Sigmoid colon (tissue), 6 donors: ENCODE measurements at regions not wholly inside any gene's neighbourhood (a gene's known extent, or its start where the extent isn't known, plus 50 kb on each side); places are given as distances from the start of the nearest gene placed in this dataset.

Source experiments
- DNase-seq: peaks from one replicate; pipeline ENCODE4 v3.0.0-alpha.2; 2019
- H3K27ac ChIP-seq, 4 donors: fragments of 200-600 bp; sonication (generic); one replicate each; pipeline ENCODE4 v1.5.1; 2016 to 2019; ENCODE audit warnings: mild to moderate bottlenecking in 1 of 4
- H3K27me3 ChIP-seq, 3 donors: fragments of 200-600 bp; sonication (generic); one replicate each; pipeline ENCODE4 v1.5.1; 2019; ENCODE audit warnings: mild to moderate bottlenecking in 1 of 3
- H3K36me3 ChIP-seq, 4 donors: fragments of 200-600 bp; sonication (generic); one replicate each; pipeline ENCODE4 v1.5.1; 2016 to 2019
- H3K4me1 ChIP-seq, 4 donors: fragments of 200-600 bp; sonication (generic); one replicate each; pipeline ENCODE4 v1.5.1; 2017 to 2019
- H3K4me3 ChIP-seq, 4 donors: fragments of 200-600 bp; sonication (generic); one replicate each; pipeline ENCODE4 v1.5.1; 2017 to 2019; ENCODE audit warnings: mild to moderate bottlenecking in 2 of 4, moderate library complexity in 1 of 4
- H3K9me3 ChIP-seq, 4 donors: fragments of 200-600 bp in 3 of 4; sonication (generic) in 3 of 4; one replicate each; pipeline versions ENCODE4 v1.5.1 to v1.6.1; 2013 to 2019
- CTCF ChIP-seq, 4 experiments: fragments of 450-650 bp in 3 of 4; fragments of 200-600 bp in 1 of 4; IDR thresholded peaks; one replicate each; pipeline ENCODE4 v1.5.1; 2016 to 2019; ENCODE audit warnings: antibody characterized with exemption in 4 of 4, mild to moderate bottlenecking in 3 of 4, moderate library complexity in 2 of 4
- EP300 ChIP-seq, 4 donors: sonication (generic); formaldehyde crosslinking; IDR thresholded peaks; one replicate each; pipeline ENCODE4 v1.6.1; 2017; ENCODE audit warnings: antibody characterized with exemption in 4 of 4
- POLR2A ChIP-seq, 2 donors: fragments of 450-650 bp; IDR thresholded peaks; one replicate each; pipeline ENCODE4 v1.6.1; 2016; ENCODE audit warnings: antibody characterized with exemption in 2 of 2, mild to moderate bottlenecking in 2 of 2, moderate library complexity in 2 of 2
- POLR2AphosphoS5 ChIP-seq, 4 donors: sonication (generic); formaldehyde crosslinking; IDR thresholded peaks; one replicate each; pipeline ENCODE4 v1.6.1; 2017; ENCODE audit warnings: antibody characterized with exemption in 4 of 4
- WGBS, 2 donors: extraction: QIAGEN DNeasy Blood & Tissue Kit; methylation state at CpG; one replicate each; pipeline ENCODE4 v1.1.7; 2013; 5-methylcytosine and 5-hydroxymethylcytosine counted together
- intact Hi-C: fragments of 100-400 bp; cut with DNase I; formaldehyde crosslinking; loops from one replicate; pipeline ENCODE4 v1.15.1; 2023
- donor health status: healthy with polysubstance abuse.
- donor health status: healthy.

GRCh38 chr3:13252207-13252606 is 167.9 kb downstream of the NUP210 start:
- DNase-seq: no peak
- WGBS, 2 donors: 83 to 88% methylated on average over 10 of the region's 10 CpGs
- intact Hi-C loops: no loop called here
- Histone ChIP-seq H3K4me1 (no peaks in the 10 kb centered on the region), H3K36me3 (no peaks in the 10 kb centered on the region), H3K27ac (no peak overlapping the region), H3K9me3 (no peaks in the 10 kb centered on the region), H3K27me3 (no peaks in the 10 kb centered on the region), H3K4me3 (no peak overlapping the region)
- TF ChIP-seq POLR2A (IDR thresholded peaks at IDR 0.05) (no peak), POLR2AphosphoS5 (IDR thresholded peaks at IDR 0.05) (no peak), EP300 (IDR thresholded peaks at IDR 0.05) (no peak), CTCF (IDR thresholded peaks at IDR 0.05) (no peak)

GRCh38 chr3:13251166-13251903 is 168.8 kb downstream of the NUP210 start:
- intact Hi-C loops: no loop called here
- no peaks in the 10 kb centered on the region for H3K9me3 ChIP-seq

GRCh38 chr3:13249664-13250390 is 170.3 kb downstream of the NUP210 start:
- intact Hi-C loops: no loop called here
- Histone ChIP-seq H3K9me3 (no peaks in the 10 kb centered on the region), H3K27me3 (no peaks in the 10 kb centered on the region), H3K4me3 (no peak overlapping the region), H3K36me3 (no peaks in the 10 kb centered on the region), H3K27ac (no peak overlapping the region), H3K4me1 (no peaks in the 10 kb centered on the region)
- no peak for DNase-seq
- TF ChIP-seq CTCF (IDR thresholded peaks at IDR 0.05) (no peak), EP300 (IDR thresholded peaks at IDR 0.05) (no peak), POLR2AphosphoS5 (IDR thresholded peaks at IDR 0.05) (no peak), POLR2A (IDR thresholded peaks at IDR 0.05) (no peak)
- WGBS, 2 donors: 73 to 76% methylated on average over 22 of the region's 22 CpGs

More at GRCh38 chr3:13251166-13251903, 168.8 kb downstream of the NUP210 start:
- 54 to 77% methylated on average over 4 of the region's 4 CpGs for WGBS, 2 donors
- Histone ChIP-seq H3K27me3 (no peaks in the 10 kb centered on the region), H3K36me3 (no peaks in the 10 kb centered on the region), H3K4me1 (no peaks in the 10 kb centered on the region), H3K4me3 (no peak overlapping the region), H3K27ac (no peak overlapping the region)
- TF ChIP-seq POLR2A (IDR thresholded peaks at IDR 0.05) (no peak), CTCF (IDR thresholded peaks at IDR 0.05) (no peak), EP300 (IDR thresholded peaks at IDR 0.05) (no peak), POLR2AphosphoS5 (IDR thresholded peaks at IDR 0.05) (no peak)
- no peak for DNase-seq

- Histone ChIP-seq H3K27me3 (no peaks in the 10 kb centered on the region), H3K27ac (no peak overlapping the region), H3K4me3 (no peak overlapping the region), H3K4me1 (no peaks in the 10 kb centered on the region), H3K36me3 (no peaks in the 10 kb centered on the region), H3K9me3 (no peaks in the 10 kb centered on the region)
- whole genome bisulfite sequencing, 2 donors: 58 to 68% methylated on average over 6 of the region's 6 CpGs
- no peak for DNase-seq
- intact Hi-C loops: no loop called here
- TF ChIP-seq CTCF (IDR thresholded peaks at IDR 0.05) (no peak), POLR2A (IDR thresholded peaks at IDR 0.05) (no peak), EP300 (IDR thresholded peaks at IDR 0.05) (no peak), POLR2AphosphoS5 (IDR thresholded peaks at IDR 0.05) (no peak)
Observed at GRCh38 chr3:13248640-13249039, 171.5 kb downstream of the NUP210 start.
